ENCODE measurements at regions not wholly inside any gene's neighbourhood (a gene's known extent, or its start where the extent isn't known, plus 50 kb on each side); places are given as distances from the start of the nearest gene placed in this dataset.

- TF ChIP-seq POLR2AphosphoS5 (IDR thresholded peaks at IDR 0.05), result no peak
- TF ChIP-seq CTCF (IDR thresholded peaks at IDR 0.05 in 8 of 11, conservative IDR thresholded peaks at IDR 0.05 in 3 of 11), result no peak
- TF ChIP-seq POLR2A (IDR thresholded peaks at IDR 0.05), result no peak
Measured at GRCh38 chr1:189708674-189709073, 769.0 kb downstream of the BRINP3 start.
